H1 (cell line): ENCODE measurements at regions not wholly inside any gene's neighbourhood (a gene's known extent, or its start where the extent isn't known, plus 50 kb on each side); places are given as distances from the start of the nearest gene placed in this dataset.

ENCODE experiments used
- CTCF ChIA-PET: fragments of 300-600 bp; sonication (Branson Sonifier 250); formaldehyde crosslinking; loops from one replicate; lab custom pipeline; 2021; ENCODE audit not compliant: partially characterized antibody; lab: Charles Lee
- POLR2A ChIA-PET: fragments of 300-600 bp; sonication (Branson Sonifier 250); formaldehyde crosslinking; loops from one replicate; lab custom pipeline; 2021; ENCODE audit warnings: inconsistent platforms; ENCODE audit not compliant: partially characterized antibody; lab: Charles Lee
- DNase-seq, 2 experiments: peaks; one replicate each; pipeline versions ENCODE4 v3.0.0 to v3.0.0-alpha.2; 2010 to 2022; ENCODE audit warnings: low spot score in 2 of 2, low read depth in 1 of 2, mixed read lengths in 1 of 2
- FAIRE-seq: peaks from 2 replicates; lab custom pipeline; 2011; peaks lifted over from hg19 to GRCh38; lab: Jason Lieb, UNC
- H2AFZ ChIP-seq: 2 replicates; pipeline ENCODE4 v1.8.1; 2012; ENCODE audit warnings: low read length, inconsistent platforms
- H2AK5ac ChIP-seq: 2 replicates; pipeline ENCODE4 v1.6.1; 2013; ENCODE audit warnings: low read depth, low read length
- H2BK120ac ChIP-seq: replicated peaks from 2 replicates; pipeline ENCODE3; 2013; ENCODE audit warnings: low read depth, low read length, inconsistent platforms
- H2BK12ac ChIP-seq: 2 replicates; pipeline ENCODE4 v1.6.1; 2013; ENCODE audit warnings: low read depth, low read length
- H2BK15ac ChIP-seq: 2 replicates; pipeline ENCODE4 v1.6.1; 2013; ENCODE audit warnings: low read length
- H2BK20ac ChIP-seq: 2 replicates; pipeline ENCODE4 v1.6.1; 2013; ENCODE audit warnings: low read length
- H2BK5ac ChIP-seq: 2 replicates; pipeline ENCODE4 v1.6.1; 2013; ENCODE audit warnings: low read depth, low read length
- H3K14ac ChIP-seq: 2 replicates; pipeline ENCODE4 v1.6.1; 2013; ENCODE audit warnings: inconsistent platforms; ENCODE audit not compliant: insufficient read length
- H3K18ac ChIP-seq: 2 replicates; pipeline ENCODE4 v1.6.1; 2013; ENCODE audit warnings: low read length; ENCODE audit errors: extremely low read depth
- H3K23ac ChIP-seq: 2 replicates; pipeline ENCODE4 v1.6.1; 2013; ENCODE audit warnings: inconsistent platforms; ENCODE audit not compliant: insufficient read length
- H3K23me2 ChIP-seq: 2 replicates; pipeline ENCODE4 v1.6.1; 2013; ENCODE audit warnings: low read depth, low read length
- H3K27ac ChIP-seq: 2 replicates; pipeline ENCODE4 v1.6.1; 2011; ENCODE audit warnings: low read depth, low read length, inconsistent platforms
- H3K27me3 ChIP-seq, 4 experiments: replicated peaks in 1 of 4; 1 replicate in 1 of 4; 2 replicates in 3 of 4; pipeline versions ENCODE4 v1.6.1 to v1.8.1; 2011 to 2013; ENCODE audit warnings: low read length in 3 of 4, mild to moderate bottlenecking in 3 of 4, inconsistent platforms in 2 of 4, mixed read lengths in 2 of 4, moderate library complexity in 1 of 4; ENCODE audit not compliant: control insufficient read depth in 3 of 4, insufficient read depth in 3 of 4; ENCODE audit errors: extremely low read depth in 1 of 4
- H3K36me3 ChIP-seq, 4 experiments: 2 replicates each; pipeline versions ENCODE4 v1.6.1 to v1.8.1; 2011 to 2013; ENCODE audit warnings: mild to moderate bottlenecking in 4 of 4, low read length in 3 of 4, moderate library complexity in 2 of 4, control low read depth in 1 of 4, inconsistent platforms in 1 of 4; ENCODE audit not compliant: insufficient read depth in 4 of 4, control insufficient read depth in 2 of 4
- H3K4ac ChIP-seq: replicated peaks from 2 replicates; pipeline ENCODE3; 2013; ENCODE audit warnings: low read length, low read depth, mixed read lengths, inconsistent platforms; ENCODE audit not compliant: insufficient read length
- H3K4me1 ChIP-seq, 4 experiments: replicated peaks in 1 of 4; 1 replicate in 1 of 4; 2 replicates in 3 of 4; pipeline versions ENCODE4 v1.6.1 to v1.8.1; 2011 to 2013; ENCODE audit warnings: low read length in 3 of 4, inconsistent platforms in 2 of 4, mixed read lengths in 1 of 4; ENCODE audit not compliant: insufficient read depth in 4 of 4, control insufficient read depth in 3 of 4
- H3K4me2 ChIP-seq, 2 experiments: 2 replicates each; pipeline versions ENCODE4 v1.6.1 to v1.8.1; 2011 to 2013; ENCODE audit warnings: low read depth in 2 of 2, low read length in 2 of 2, control low read depth in 1 of 2, inconsistent platforms in 1 of 2, mild to moderate bottlenecking in 1 of 2; ENCODE audit not compliant: insufficient read depth in 1 of 2
- H3K4me3 ChIP-seq, 4 experiments: fragments of 200-600, 300-600 bp in 1 of 4; sonication (generic), shearing (Covaris generic), sonication (Bioruptor Twin) in 1 of 4; 2 replicates each; pipeline versions ENCODE4 v1.5.1 to v1.8.1; 2011 to 2016; ENCODE audit warnings: low read length in 4 of 4, low read depth in 3 of 4, control low read depth in 2 of 4, inconsistent platforms in 2 of 4, mild to moderate bottlenecking in 2 of 4, mixed read lengths in 1 of 4, moderate library complexity in 1 of 4; ENCODE audit not compliant: insufficient read depth in 2 of 4; ENCODE audit errors: extremely low read depth in 1 of 4
- H3K56ac ChIP-seq: replicated peaks from 2 replicates; pipeline ENCODE3; 2013; ENCODE audit warnings: low read depth, mild to moderate bottlenecking, mixed read lengths, low read length, inconsistent platforms; ENCODE audit not compliant: insufficient read length
- H3K79me1 ChIP-seq: 2 replicates; pipeline ENCODE4 v1.6.1; 2013; ENCODE audit warnings: low read depth, low read length, control low read depth
- H3K79me2 ChIP-seq, 2 experiments: 2 replicates each; pipeline versions ENCODE4 v1.6.1 to v1.8.1; 2012 to 2013; ENCODE audit warnings: low read length in 2 of 2, mild to moderate bottlenecking in 2 of 2, inconsistent platforms in 1 of 2; ENCODE audit not compliant: insufficient read depth in 2 of 2, control insufficient read depth in 1 of 2
- H3K9ac ChIP-seq, 4 experiments: replicated peaks in 1 of 4; 1 replicate in 1 of 4; 2 replicates in 3 of 4; pipeline versions ENCODE4 v1.6.1 to v1.8.1; 2011 to 2013; ENCODE audit warnings: low read depth in 3 of 4, low read length in 3 of 4, control low read depth in 2 of 4, mild to moderate bottlenecking in 2 of 4, moderate library complexity in 2 of 4, inconsistent platforms in 1 of 4; ENCODE audit errors: extremely low read depth in 1 of 4
- H3K9me3 ChIP-seq, 2 experiments: 2 replicates each; pipeline versions ENCODE4 v1.6.1 to v1.8.1; 2012 to 2013; ENCODE audit warnings: mild to moderate bottlenecking in 2 of 2, moderate library complexity in 2 of 2, control low read depth in 1 of 2, inconsistent platforms in 1 of 2, low read depth in 1 of 2, low read length in 1 of 2, mixed read lengths in 1 of 2; ENCODE audit not compliant: insufficient read depth in 2 of 2
- H4K20me1 ChIP-seq, 2 experiments: replicated peaks in 1 of 2; 2 replicates each; pipeline versions ENCODE3 to v1.8.1; 2011 to 2013; ENCODE audit warnings: inconsistent platforms in 2 of 2, low read length in 2 of 2, mild to moderate bottlenecking in 1 of 2; ENCODE audit not compliant: insufficient read depth in 2 of 2, control insufficient read depth in 1 of 2
- H4K5ac ChIP-seq: 2 replicates; pipeline ENCODE4 v1.6.1; 2013; ENCODE audit warnings: low read length, low read depth, mixed read lengths, inconsistent platforms; ENCODE audit not compliant: insufficient read length
- H4K8ac ChIP-seq: 2 replicates; pipeline ENCODE4 v1.8.0; 2013; ENCODE audit warnings: mild to moderate bottlenecking, moderate library complexity, low read length, inconsistent platforms; ENCODE audit not compliant: insufficient read depth; ENCODE audit errors: extremely low read depth
- H4K91ac ChIP-seq: replicated peaks from 2 replicates; pipeline ENCODE3; 2013; ENCODE audit warnings: low read length, mixed read lengths, inconsistent platforms; ENCODE audit not compliant: insufficient read length
- CBX5 ChIP-seq: fragments of 300-800, 300-1000 bp; sonication (generic); IDR thresholded peaks from 2 replicates; pipeline ENCODE4 v1.7.1; 2016; ENCODE audit warnings: antibody characterized with exemption, low read length, low read depth
- CHD1 ChIP-seq: IDR thresholded peaks from 2 replicates; pipeline ENCODE4 v1.6.1; 2012; ENCODE audit warnings: low read depth, low read length, improper control_type of control experiment
- CREB1 ChIP-seq: IDR thresholded peaks from 2 replicates; pipeline ENCODE4 v1.6.1; 2012; ENCODE audit warnings: inconsistent platforms
- EZH2 ChIP-seq: fragments of 200-600 bp; sonication (generic); IDR thresholded peaks from 2 replicates; pipeline ENCODE4 v1.7.1; 2012; ENCODE audit warnings: low read depth, mild to moderate bottlenecking, moderate library complexity, low read length, inconsistent platforms; ENCODE audit not compliant: severe bottlenecking
- GABPA ChIP-seq: IDR thresholded peaks from 2 replicates; pipeline ENCODE4 v1.6.1; 2011; ENCODE audit warnings: mild to moderate bottlenecking, low read length, moderate library complexity, borderline replicate concordance; ENCODE audit not compliant: insufficient read depth
- JUND ChIP-seq: IDR thresholded peaks from 2 replicates; pipeline ENCODE4 v1.6.1; 2011; ENCODE audit warnings: mild to moderate bottlenecking, improper control_type of control experiment, low read length
- KDM4A ChIP-seq: IDR thresholded peaks from one replicate; pipeline ENCODE4 v1.7.1; 2012; ENCODE audit warnings: low read depth, mild to moderate bottlenecking, moderate library complexity, low read length, inconsistent platforms; ENCODE audit not compliant: severe bottlenecking
- KDM5A ChIP-seq: fragments of 200-600 bp; IDR thresholded peaks from 2 replicates; pipeline ENCODE4 v1.7.1; 2012; ENCODE audit warnings: mild to moderate bottlenecking, low read length, inconsistent platforms, mixed read lengths
- MAX ChIP-seq: IDR thresholded peaks from 2 replicates; pipeline ENCODE4 v1.6.1; 2012; ENCODE audit warnings: inconsistent platforms
- NRF1 ChIP-seq: IDR thresholded peaks from 2 replicates; pipeline ENCODE4 v1.6.1; 2011; ENCODE audit warnings: mild to moderate bottlenecking, low read depth, low read length, improper control_type of control experiment
- POLR2A ChIP-seq, 2 experiments: IDR thresholded peaks; 1 replicate in 1 of 2; 2 replicates in 1 of 2; pipeline ENCODE4 v1.6.1; 2011; ENCODE audit warnings: low read depth in 2 of 2, low read length in 2 of 2, mild to moderate bottlenecking in 2 of 2; ENCODE audit errors: control extremely low read depth in 1 of 2
- RAD21 ChIP-seq, 2 experiments: IDR thresholded peaks in 1 of 2; conservative IDR thresholded peaks in 1 of 2; 2 replicates each; pipeline ENCODE4 v1.6.1; 2011; ENCODE audit warnings: low read depth in 2 of 2, low read length in 2 of 2, improper control_type of control experiment in 1 of 2, inconsistent platforms in 1 of 2, mild to moderate bottlenecking in 1 of 2, moderate library complexity in 1 of 2
- RXRA ChIP-seq: IDR thresholded peaks from 2 replicates; pipeline ENCODE4 v1.6.1; 2011; ENCODE audit warnings: low read depth, mild to moderate bottlenecking, low read length, moderate library complexity; ENCODE audit not compliant: insufficient read depth
- TEAD4 ChIP-seq: IDR thresholded peaks from 2 replicates; pipeline ENCODE4 v1.6.1; 2012; ENCODE audit warnings: low read depth, low read length, inconsistent platforms, mixed read lengths
- ZNF274 ChIP-seq: IDR thresholded peaks from 2 replicates; pipeline ENCODE4 v1.7.0; 2012; ENCODE audit warnings: low read length, borderline replicate concordance; ENCODE audit errors: extremely low read depth
- WGBS, 2 experiments: shearing (Covaris generic) in 1 of 2; methylation state at CpG; one replicate each; pipeline versions ENCODE4 v1.1.6 to v1.1.7; 2013 to 2015; ENCODE audit warnings: low lambda C conversion rate in 2 of 2, mixed read lengths in 2 of 2, inconsistent platforms in 1 of 2, low coverage in 1 of 2, missing lambda C conversion rate in 1 of 2; ENCODE audit not compliant: insufficient replicate concordance in 2 of 2, insufficient coverage in 1 of 2, insufficient read length in 1 of 2; ENCODE audit errors: extremely low coverage in 1 of 2, missing lambda C conversion rate in 1 of 2; 5-methylcytosine and 5-hydroxymethylcytosine counted together

- Histone ChIP-seq H2AFZ (no peak overlapping the region), H4K5ac (no peak overlapping the region)
- no peak for FAIRE-seq
Measured at GRCh38 chr12:66832997-66833396, 154.1 kb upstream of the GRIP1 start.

More at GRCh38 chr12:66832997-66833396, 154.1 kb upstream of the GRIP1 start:
- ChIA-PET CTCF (no interaction called here), POLR2A (no interaction called here)
- Histone ChIP-seq H3K4me3 (no peak overlapping the region), H2BK15ac (no peak overlapping the region), H3K79me1 (no peaks in the 10 kb centered on the region), H3K23ac (no peak overlapping the region), H3K23me2 (no peaks in the 10 kb centered on the region), H3K36me3 (no peaks in the 10 kb centered on the region), H3K27me3 (no peaks in the 10 kb centered on the region; a peak in 1 of 7 replicates), H3K56ac (no peak overlapping the region), H3K79me2 (no peaks in the 10 kb centered on the region), H2BK20ac (no peak overlapping the region), H3K27ac (no peak overlapping the region), H4K20me1 (no peaks in the 10 kb centered on the region), H2AK5ac (no peak overlapping the region), H3K9me3 (no peaks in the 10 kb centered on the region), H3K4me1 (no peaks in the 10 kb centered on the region), H3K14ac (no peak overlapping the region), H3K18ac (no peak overlapping the region), H2BK120ac (no peak overlapping the region), H3K9ac (no peak overlapping the region), H3K4ac (no peak overlapping the region), H2BK5ac (no peak overlapping the region), H4K91ac (no peak overlapping the region), H4K8ac (no peak overlapping the region), H3K4me2 (no peak overlapping the region), H2BK12ac (no peak overlapping the region)
- 82% methylated on average over 2 of the region's 2 CpGs; no CpG with 5 or more reads in 1 of the 2 experiments for WGBS, 2 experiments
- DNase-seq: no peak
- TF ChIP-seq POLR2A (IDR thresholded peaks at IDR 0.05; ENCODE audit: control extremely low read depth in 1 of 2, low read depth in 2 of 2, low read length in 2 of 2) (no peak), GABPA (no peak), RAD21 (IDR thresholded peaks at IDR 0.05 in 1 of 2, conservative IDR thresholded peaks at IDR 0.05 in 1 of 2; ENCODE audit: low read depth in 2 of 2, low read length in 2 of 2) (no peak), CREB1 (no peak), NRF1 (no peak), JUND (no peak), TEAD4 (no peak), MAX (no peak), CBX5 (no peak), KDM5A (no peak), EZH2 (no peak), ZNF274 (no peak), CHD1 (no peak), RXRA (no peak), KDM4A (no peak)
